ENCODE measurements at regions not wholly inside any gene's neighbourhood (a gene's known extent, or its start where the extent isn't known, plus 50 kb on each side); places are given as distances from the start of the nearest gene placed in this dataset.
"Not testable (repeated sequence)": the region's sequence is repeated elsewhere in the genome, so short reads cannot be mapped to it uniquely, and the experiment has no call there.

DNA sequence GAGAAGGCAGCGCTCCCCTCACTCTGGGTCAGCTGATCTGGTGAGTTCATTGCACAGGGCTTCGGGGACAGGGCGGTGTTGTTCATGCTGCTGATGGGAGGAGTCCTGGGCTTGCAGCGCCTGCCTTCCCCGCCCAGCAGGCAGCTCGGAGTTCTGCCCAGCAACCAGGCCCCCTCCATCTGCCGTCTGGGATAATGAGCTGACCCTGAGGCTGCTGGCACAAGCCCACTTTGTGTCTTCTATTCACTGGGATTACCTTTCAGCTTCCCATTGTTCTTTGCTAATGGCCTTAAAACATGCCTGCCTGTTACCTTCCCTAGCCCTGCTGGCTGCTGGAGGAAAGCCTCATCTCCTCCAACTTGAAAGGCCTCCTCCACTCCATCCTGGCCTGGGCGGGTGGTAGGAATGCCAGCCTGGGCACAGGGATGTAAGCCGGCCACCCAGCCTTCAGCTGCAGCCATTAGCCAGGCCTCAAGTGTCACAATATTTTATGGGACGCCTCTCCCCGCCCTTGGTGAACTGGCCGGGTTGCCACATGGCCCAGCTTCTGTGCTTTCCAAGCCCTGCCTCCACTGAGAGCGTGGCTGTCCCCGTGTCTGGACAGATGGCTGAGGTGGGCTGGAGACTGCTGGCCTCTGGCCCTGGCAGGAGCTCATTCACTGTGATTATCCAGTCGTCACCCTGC lies 70.4 kb downstream of the GADD45G start:
- DNase-seq, result no peak

- DNase-seq, result no peak
These were observed 71.5 kb downstream of the GADD45G start for GRCh38 chr9:89676281-89676680.

GRCh38 chr9:89677702-89678395 lies 73.0 kb downstream of the GADD45G start:
- DNase-seq, result no peak

DNA sequence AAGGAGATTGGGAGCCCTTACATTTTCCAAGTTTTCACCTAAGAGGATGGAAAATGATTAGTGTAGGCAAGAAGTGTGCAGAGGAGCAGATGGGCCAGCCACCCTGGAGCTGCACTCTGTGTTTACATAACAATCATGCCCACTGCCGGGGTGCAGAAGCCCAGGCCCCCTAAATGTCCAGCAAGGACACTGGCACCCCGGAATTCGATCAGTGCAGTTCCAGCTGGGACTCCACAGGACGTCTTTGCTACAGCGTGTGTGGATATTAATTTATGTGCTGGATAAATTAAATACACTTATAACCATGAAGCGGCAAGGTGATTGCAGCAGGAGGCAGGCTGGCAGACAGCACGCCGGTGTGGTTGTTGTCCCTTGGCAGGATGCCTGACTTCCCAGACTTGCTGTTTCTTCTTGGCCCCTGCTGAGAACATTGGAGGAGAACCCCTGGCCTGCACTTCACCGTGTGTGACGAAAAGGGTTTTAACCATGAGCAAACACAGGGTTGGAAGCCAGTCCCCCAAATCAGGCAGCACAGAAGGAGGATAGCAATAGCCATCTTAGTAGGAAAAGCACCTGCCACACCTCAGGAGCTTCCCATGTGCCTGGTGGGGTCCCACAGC lies 73.7 kb downstream of the GADD45G start:
- DNase-seq, result no peak

DNA sequence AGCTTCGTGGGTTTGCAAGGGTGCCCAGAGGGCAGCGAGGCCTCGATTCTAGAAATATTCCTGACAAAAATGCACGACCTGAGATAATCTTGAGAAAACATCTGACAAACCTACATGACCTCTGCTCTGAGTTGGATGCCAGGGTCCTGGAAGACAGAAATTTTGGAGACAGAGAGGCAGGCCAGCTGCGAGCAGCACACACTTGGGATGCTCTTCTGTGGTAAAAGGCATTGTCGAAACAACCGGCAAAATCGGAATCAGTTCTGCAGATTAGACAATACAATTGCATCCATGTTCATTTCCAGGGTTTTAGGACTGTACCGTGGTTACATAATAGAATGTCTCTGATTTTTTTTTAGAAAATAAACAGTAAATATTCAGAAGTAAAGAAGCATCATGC lies 74.2 kb downstream of the GADD45G start:
- DNase-seq, result no peak

DNA sequence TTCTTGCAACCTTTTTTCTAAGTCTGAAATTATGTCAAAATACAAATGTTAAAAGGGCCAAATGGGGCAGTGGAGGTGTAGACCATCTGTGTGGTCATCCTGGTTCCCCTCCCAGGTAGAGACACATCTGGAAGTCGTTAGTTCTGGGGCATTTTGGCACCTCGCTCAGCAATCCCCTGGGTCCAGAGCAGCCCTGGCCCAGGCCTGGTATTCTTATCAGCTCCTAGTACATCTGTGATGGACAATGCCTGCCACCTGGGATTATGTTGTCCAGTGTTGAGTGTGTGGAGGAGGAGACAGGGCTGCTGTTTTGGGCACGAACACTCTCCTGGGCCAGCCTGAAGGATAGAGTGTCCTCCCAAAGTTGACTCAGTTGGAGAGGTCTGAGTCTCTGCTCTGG lies 74.8 kb downstream of the GADD45G start:
- no peak for DNase-seq

- no peak for DNase-seq
These were observed 76.0 kb downstream of the GADD45G start for GRCh38 chr9:89680547-89681467.

DNA sequence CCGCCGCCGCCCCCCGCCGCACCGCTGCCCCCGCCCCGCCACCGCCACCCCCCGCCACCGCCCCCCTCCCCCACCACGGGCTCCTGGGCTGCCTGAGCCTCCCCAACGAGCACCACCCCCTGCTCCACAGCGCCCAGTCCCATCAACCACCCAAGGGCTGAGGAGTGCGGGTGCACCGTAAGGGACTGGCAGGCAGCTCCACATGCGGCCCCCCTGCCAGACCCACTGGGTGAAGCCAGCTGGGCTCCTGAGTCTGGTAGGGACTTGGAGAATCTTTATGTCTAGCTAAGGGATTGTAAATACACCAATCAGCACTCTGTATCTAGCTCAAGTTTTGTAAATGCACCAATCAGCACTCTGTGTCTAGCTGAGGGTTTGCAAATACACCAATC lies 76.7 kb downstream of the GADD45G start:
- DNase-seq, result not testable (repeated sequence)

GRCh38 chr9:89683626-89684025 lies 78.8 kb downstream of the GADD45G start:
- no peak for DNase-seq

- DNase-seq, result no peak
These were observed 79.4 kb downstream of the GADD45G start for GRCh38 chr9:89684218-89684617.

GRCh38 chr9:89684912-89685636 lies 80.3 kb downstream of the GADD45G start:
- no peak for DNase-seq

DNA sequence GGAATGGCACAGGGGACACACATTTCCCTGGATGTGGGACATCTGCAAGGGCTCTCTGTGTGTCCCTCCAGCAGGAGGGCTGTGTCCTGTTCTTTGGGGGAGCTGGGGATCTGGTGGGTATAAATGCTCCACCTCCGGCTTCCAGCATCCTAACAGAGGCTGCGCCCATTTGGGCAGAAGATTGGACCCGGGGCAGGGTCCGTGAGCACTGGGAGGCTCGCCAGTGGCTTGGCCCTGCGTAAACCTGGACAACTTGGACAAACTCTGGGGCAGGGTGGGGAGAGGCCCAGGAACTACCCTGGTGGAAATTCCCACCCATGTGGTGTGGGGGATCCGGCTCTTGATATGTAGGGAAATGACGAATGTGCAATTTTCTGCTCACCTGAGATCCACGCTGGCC lies 80.9 kb downstream of the GADD45G start:
- no peak for DNase-seq

GRCh38 chr9:89686126-89686525 lies 81.3 kb downstream of the GADD45G start:
- no peak for DNase-seq

GRCh38 chr9:89686621-89687020 lies 81.8 kb downstream of the GADD45G start:
- no peak for DNase-seq

GRCh38 chr9:89687188-89687587 lies 82.4 kb downstream of the GADD45G start:
- no peak for DNase-seq

GRCh38 chr9:89687848-89688247 lies 83.0 kb downstream of the GADD45G start:
- DNase-seq, result no peak

- not testable (repeated sequence) for DNase-seq
These were observed 84.5 kb downstream of the GADD45G start for GRCh38 chr9:89689321-89689720.

GRCh38 chr9:89690334-89690912 lies 85.6 kb downstream of the GADD45G start:
- DNase-seq, result no peak

DNA sequence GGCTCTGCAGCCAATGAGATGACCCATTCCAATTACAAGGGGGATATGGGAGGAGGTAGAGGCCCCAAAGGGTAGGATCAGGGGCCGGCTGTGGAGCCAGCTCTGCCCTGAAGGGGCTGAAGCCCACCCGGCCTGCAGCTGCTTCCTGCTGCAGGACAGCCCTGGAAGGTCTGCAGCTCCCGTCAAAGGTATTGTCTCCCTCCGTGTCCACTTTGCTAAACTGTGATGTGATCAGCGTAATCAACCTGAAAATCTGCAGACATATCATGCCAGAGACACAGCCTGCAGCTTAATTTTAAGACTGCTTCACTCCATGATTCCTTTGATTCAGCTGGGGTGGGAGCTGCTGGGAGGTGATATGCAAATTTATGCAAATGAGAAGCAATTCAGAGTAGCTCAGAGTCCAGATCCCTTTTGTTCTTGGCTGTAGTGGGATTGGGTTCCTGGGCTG lies 90.7 kb downstream of the GADD45G start:
- DNase-seq, result no peak

DNA sequence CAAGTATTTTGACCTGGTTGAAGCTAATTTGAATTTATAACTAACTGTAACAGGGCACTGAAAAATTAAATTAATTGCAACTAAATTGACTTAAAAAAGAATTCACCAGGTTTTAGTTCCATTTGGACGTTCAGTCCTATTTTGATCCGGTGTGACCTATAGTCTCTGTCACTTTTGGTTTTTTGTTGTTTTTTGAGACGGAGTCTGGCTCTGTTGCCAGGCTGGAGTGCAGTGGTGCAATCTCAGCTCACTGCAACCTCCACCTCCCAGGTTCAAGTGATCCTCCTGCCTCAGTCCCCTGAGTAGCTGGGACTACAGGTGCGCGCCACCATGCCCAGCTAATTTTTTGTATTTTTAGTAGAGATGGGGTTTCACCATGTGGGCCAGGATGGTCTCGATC lies 91.2 kb downstream of the GADD45G start:
- not testable (repeated sequence) for DNase-seq

DNA sequence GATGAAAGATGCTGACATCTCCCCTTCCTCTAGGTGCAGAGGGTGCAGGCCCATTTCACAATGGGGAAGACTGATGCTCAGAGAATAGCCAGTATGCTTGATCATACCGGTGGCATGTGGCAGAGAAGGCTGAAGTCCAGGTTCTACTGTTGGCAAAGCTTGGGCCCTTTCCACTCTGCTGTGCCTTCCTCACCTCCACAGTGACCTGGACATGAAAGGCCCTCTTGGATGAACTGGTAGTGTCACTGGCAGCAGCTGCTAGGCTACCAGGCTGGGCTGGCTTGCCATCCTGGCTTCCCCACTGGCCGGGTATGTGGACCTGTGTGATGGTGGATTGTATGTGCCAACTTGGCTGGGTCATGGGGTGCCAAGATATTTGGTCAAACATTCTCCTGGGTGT lies 92.0 kb downstream of the GADD45G start:
- DNase-seq, result no peak

GRCh38 chr9:89697553-89697952 lies 92.7 kb downstream of the GADD45G start:
- no peak for DNase-seq
